GM19467 (cell line): ENCODE measurements at regions not wholly inside any gene's neighbourhood (a gene's known extent, or its start where the extent isn't known, plus 50 kb on each side); places are given as distances from the start of the nearest gene placed in this dataset.

Experiments used
- ATAC-seq: cut with Tn5 transposase; IDR thresholded peaks from one replicate; pipeline ENCODE4 v1.9.1; 2021; ENCODE audit warnings: mild to moderate bottlenecking, moderate library complexity; ENCODE audit not compliant: unreplicated experiment

GRCh38 chrX:112163906-112164305 lies 81.3 kb upstream of the TRPC5 start:
- no peak for ATAC-seq

GRCh38 chrX:112148397-112148796 lies 65.8 kb upstream of the TRPC5 start:
- no peak for ATAC-seq

- no peak for ATAC-seq
These were observed 64.6 kb upstream of the TRPC5 start for GRCh38 chrX:112147206-112147605.

GRCh38 chrX:112137276-112137675 lies 54.7 kb upstream of the TRPC5 start:
- no peak for ATAC-seq
